ENCODE measurements at regions not wholly inside any gene's neighbourhood (a gene's known extent, or its start where the extent isn't known, plus 50 kb on each side); places are given as distances from the start of the nearest gene placed in this dataset.

DNA sequence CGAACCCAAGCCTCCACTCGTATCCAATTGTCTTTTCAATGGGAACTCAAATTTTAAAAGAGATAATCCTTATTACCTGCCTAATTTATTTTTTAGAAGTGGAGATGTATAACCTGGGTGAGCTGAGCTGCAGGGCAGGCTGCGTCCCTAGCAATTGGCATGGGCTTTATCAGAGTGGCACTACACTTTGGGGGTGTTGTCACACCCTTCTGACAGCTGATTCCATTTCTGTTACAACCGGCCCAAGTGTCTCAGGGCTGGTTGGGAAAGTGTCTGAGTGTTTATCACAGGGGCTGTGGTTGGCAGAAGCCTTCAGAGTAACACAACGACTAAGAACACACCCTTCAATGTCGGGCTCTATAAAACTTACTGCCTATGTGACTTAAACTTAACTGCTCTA is 295.0 kb downstream of the SMAD2 start:
- 59 to 71% methylated on average over 6 of the region's 6 CpGs for WGBS, 2 donors
- peaks cover 0 to 11% (median 0%) of the 10 kb centered on the region in 4 donors for H3K27me3 ChIP-seq
- intact Hi-C loops (cut with DNase I): no loop called here
- no peaks in the 10 kb centered on the region for H3K36me3 ChIP-seq
- TF ChIP-seq, protein P1, sequence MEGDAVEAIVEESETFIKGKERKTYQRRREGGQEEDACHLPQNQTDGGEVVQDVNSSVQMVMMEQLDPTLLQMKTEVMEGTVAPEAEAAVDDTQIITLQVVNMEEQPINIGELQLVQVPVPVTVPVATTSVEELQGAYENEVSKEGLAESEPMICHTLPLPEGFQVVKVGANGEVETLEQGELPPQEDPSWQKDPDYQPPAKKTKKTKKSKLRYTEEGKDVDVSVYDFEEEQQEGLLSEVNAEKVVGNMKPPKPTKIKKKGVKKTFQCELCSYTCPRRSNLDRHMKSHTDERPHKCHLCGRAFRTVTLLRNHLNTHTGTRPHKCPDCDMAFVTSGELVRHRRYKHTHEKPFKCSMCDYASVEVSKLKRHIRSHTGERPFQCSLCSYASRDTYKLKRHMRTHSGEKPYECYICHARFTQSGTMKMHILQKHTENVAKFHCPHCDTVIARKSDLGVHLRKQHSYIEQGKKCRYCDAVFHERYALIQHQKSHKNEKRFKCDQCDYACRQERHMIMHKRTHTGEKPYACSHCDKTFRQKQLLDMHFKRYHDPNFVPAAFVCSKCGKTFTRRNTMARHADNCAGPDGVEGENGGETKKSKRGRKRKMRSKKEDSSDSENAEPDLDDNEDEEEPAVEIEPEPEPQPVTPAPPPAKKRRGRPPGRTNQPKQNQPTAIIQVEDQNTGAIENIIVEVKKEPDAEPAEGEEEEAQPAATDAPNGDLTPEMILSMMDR (IDR thresholded peaks at IDR 0.05): no peak
- FAIRE-seq (no peak), DNase-seq (no peak), ATAC-seq (no peak)
- no peak overlapping the region for H3K4me3 ChIP-seq
- no peaks in the 10 kb centered on the region for H3K4me1 ChIP-seq
- no peak overlapping the region for H3K27ac ChIP-seq
- H3K9me3 ChIP-seq: no peaks in the 10 kb centered on the region

DNA sequence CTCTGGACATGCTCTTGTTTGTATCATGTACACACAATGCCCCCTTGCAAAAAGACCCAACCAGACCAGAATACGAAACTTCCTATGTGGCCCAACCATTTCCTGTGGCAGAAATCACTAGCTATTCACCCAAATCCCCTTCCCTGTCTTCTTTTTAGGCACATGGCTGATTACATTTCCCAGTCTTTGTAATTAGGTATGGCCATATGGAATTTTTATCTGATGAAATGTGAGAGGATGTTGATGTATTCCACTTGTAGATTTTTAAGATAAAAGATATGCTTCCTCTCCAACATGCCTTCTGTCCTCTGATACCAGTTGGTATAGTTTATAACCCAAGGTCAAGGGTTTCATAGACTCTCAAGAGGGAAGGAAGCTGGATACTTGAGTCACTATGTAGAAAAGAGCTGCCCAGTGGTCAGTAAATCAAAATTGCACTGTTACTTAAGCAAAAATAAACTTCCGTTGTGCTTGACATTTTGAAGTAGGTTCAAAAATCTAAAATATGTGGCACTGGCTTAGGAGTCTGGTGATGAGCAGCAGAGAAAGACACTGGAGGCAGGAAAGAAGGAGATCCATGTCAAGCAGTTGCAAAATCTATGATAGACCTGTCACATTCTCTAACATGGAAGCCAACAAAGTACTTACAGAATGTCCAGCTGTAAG is 297.4 kb downstream of the SMAD2 start:
- no peak overlapping the region for H3K27ac ChIP-seq
- no peaks in the 10 kb centered on the region for H3K4me1 ChIP-seq
- no peak for FAIRE-seq
- TF ChIP-seq, protein P1 (IDR thresholded peaks at IDR 0.05): no peak
- DNase-seq: no peak
- H3K9me3 ChIP-seq: no peaks in the 10 kb centered on the region
- H3K27me3 ChIP-seq: peaks cover 0 to 12% (median 0%) of the 10 kb centered on the region in 4 donors
- WGBS, 2 donors: 63 to 64% methylated on average over 2 of the region's 2 CpGs
- H3K4me3 ChIP-seq: no peak overlapping the region
- no peak for ATAC-seq
- intact Hi-C loops (cut with DNase I): no loop called here
- no peaks in the 10 kb centered on the region for H3K36me3 ChIP-seq

GRCh38 chr18:47628893-47629292 is 301.6 kb downstream of the SMAD2 start:
- Histone ChIP-seq H3K4me1 (no peaks in the 10 kb centered on the region), H3K36me3 (no peaks in the 10 kb centered on the region), H3K27ac (no peak overlapping the region), H3K4me3 (no peak overlapping the region), H3K27me3 (peaks cover 0 to 6% (median 0%) of the 10 kb centered on the region in 4 donors), H3K9me3 (no peaks in the 10 kb centered on the region)
- no peak for ATAC-seq
- no peak for FAIRE-seq
- intact Hi-C loops (cut with DNase I): no loop called here
- no peak for DNase-seq
- TF ChIP-seq, protein P1 (IDR thresholded peaks at IDR 0.05): no peak
- 53 to 59% methylated on average over 5 of the region's 5 CpGs for whole genome bisulfite sequencing, 2 donors

- Histone ChIP-seq H3K4me1 (no peaks in the 10 kb centered on the region), H3K36me3 (no peaks in the 10 kb centered on the region), H3K9me3 (no peaks in the 10 kb centered on the region), H3K27me3 (peaks cover 0 to 6% (median 0%) of the 10 kb centered on the region in 4 donors), H3K27ac (no peak overlapping the region), H3K4me3 (no peak overlapping the region)
- ATAC-seq: no peak
- TF ChIP-seq, protein P1 (IDR thresholded peaks at IDR 0.05): no peak
- intact Hi-C loops (cut with DNase I): no loop called here
- no peak for DNase-seq
- FAIRE-seq: no peak
Observed at GRCh38 chr18:47628240-47628781, 302.1 kb downstream of the SMAD2 start.

- Histone ChIP-seq H3K27me3 (peaks cover 0 to 6% (median 0%) of the 10 kb centered on the region in 4 donors), H3K36me3 (no peaks in the 10 kb centered on the region), H3K4me3 (no peak overlapping the region), H3K9me3 (no peaks in the 10 kb centered on the region), H3K27ac (no peak overlapping the region), H3K4me1 (no peaks in the 10 kb centered on the region)
- 56 to 60% methylated on average over 3 of the region's 3 CpGs for WGBS, 2 donors
- ATAC-seq: no peak
- no peak for DNase-seq
- TF ChIP-seq, protein P1 (IDR thresholded peaks at IDR 0.05): no peak
- no peak for FAIRE-seq
- intact Hi-C loops (cut with DNase I): no loop called here
Observed at GRCh38 chr18:47627030-47627429, 303.4 kb downstream of the SMAD2 start.
